ENCODE measurements at regions not wholly inside any gene's neighbourhood (a gene's known extent, or its start where the extent isn't known, plus 50 kb on each side); places are given as distances from the start of the nearest gene placed in this dataset.

DNA sequence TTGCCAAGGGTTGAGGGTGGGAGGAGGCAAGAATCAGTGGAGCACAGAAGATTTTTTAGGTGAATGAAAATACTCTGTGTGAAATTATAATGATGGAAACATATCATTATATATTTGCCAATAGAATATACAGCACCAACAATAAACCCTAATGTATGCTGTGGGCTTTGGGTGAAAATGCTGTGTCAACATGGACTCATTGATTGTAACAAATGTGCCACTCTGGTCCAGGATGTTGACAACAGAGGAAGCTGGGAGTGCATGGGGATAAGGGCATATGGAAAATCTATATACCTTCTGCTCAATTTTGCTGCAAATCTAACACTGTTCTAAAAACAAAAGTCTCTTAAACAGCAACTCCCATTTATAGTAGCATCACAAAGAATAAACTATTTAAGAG is 114.3 kb downstream of the LYZL1 start:
- no peak for DNase-seq

DNA sequence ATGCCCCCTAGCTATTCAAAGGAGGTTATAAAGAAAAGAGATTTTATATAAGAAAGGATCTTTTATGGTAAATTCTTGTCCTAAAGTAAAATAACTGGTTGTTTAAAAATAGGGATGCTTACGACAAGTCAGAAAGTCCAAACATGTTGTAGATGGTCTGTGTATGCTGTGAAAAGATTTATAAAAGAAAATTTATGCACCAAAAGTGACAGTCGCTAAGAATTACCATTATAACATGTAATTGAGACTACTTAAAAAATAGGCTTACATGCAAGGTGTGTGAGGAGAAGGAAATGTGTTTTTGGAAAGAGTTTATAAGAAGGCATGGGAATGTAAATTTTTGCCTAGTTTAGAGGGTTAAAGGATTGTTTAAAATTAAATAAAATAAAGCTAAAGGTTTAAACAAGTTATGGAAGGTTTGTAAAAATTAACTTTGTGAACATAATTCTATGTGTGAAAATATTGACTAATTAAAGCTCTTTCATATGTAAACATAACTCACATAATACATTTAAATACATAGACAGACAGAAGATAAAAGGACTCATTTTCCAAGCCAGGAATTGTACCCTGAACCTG is 118.5 kb downstream of the LYZL1 start:
- DNase-seq: no peak
